ENCODE measurements at regions not wholly inside any gene's neighbourhood (a gene's known extent, or its start where the extent isn't known, plus 50 kb on each side); places are given as distances from the start of the nearest gene placed in this dataset.
A peak's percentile ranks its signal among the peaks of the same experiment; 100 is the strongest.

DNA sequence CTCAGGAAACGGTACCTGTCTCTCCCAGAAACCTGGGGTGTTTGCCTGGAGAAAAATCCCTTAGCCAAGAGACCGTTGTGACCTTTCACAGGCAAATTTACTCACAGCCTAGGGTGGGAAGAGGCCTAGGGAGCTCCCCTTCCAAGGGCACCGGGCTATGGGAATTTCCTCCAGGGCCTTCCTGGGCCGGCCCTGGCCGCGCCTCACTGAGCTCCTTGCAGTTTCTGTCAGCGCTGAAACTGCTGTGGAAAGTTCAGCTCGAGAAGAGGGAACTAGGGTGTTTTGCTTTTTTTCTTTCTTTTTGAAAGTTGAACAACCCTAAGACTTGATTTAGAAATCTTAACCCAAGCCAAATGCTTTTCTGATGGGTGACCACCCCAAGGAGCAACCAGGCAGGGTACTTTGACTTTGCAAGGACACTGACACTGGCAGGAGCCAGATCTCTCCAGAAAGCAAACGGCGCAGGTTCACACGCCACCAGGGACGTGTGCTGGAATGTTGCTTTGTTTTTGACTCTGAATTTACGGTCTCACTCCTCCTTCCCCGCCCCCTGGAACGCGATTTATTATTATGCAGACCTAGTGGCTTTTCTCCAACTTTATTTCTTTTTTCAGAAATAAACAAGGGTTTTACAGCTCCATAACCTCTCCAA, 229.6 kb upstream of the JUN start:
- Histone ChIP-seq H3K9ac (ENCODE audit: low read length) (no peak overlapping the region), H3K4me1 (ENCODE audit: control insufficient read depth, insufficient read depth, low read length) (peaks cover 22% of the 10 kb centered on the region), H3K27me3 (ENCODE audit: control insufficient read depth, insufficient read depth, low read length) (no peaks in the 10 kb centered on the region), H3K36me3 (ENCODE audit: control insufficient read depth, insufficient read depth, low read length) (no peaks in the 10 kb centered on the region), H3K4me3 (ENCODE audit: low read length) (peak overlapping the region; percentile 30), H3K27ac (ENCODE audit: low read depth, low read length) (peak overlapping the region; percentile 86)

GRCh38 chr1:59013928-59014279, 230.1 kb upstream of the JUN start:
- peak overlapping the region; percentile 86 for H3K27ac ChIP-seq (ENCODE audit: low read depth, low read length)
- peaks cover 22% of the 10 kb centered on the region for H3K4me1 ChIP-seq (ENCODE audit: control insufficient read depth, insufficient read depth, low read length)
- no peaks in the 10 kb centered on the region for H3K27me3 ChIP-seq (ENCODE audit: control insufficient read depth, insufficient read depth, low read length)
- H3K9ac ChIP-seq (ENCODE audit: low read length): no peak overlapping the region
- peak overlapping the region; percentile 30 for H3K4me3 ChIP-seq (ENCODE audit: low read length)
- H3K36me3 ChIP-seq (ENCODE audit: control insufficient read depth, insufficient read depth, low read length): no peaks in the 10 kb centered on the region

DNA sequence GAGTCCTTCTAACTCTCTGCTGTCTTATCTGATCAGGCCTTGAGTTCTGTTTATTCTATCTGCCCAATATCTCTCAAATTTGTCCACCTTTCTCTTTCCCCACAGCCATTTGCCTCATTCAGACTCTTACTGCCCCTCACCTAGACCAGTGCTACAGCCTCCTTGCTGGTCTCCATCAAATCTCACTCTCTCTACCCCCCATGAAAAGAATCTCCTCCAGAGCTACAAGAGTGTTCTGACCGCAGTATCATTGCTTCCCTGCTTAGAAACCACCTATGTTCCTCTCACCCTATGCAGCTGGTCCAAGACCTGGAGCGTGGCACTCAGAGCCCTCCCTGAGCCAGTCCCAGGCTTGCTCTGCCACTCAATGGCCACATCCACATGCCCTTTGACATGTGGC, 231.0 kb upstream of the JUN start:
- Histone ChIP-seq H3K9ac (ENCODE audit: low read length) (no peak overlapping the region), H3K4me1 (ENCODE audit: control insufficient read depth, insufficient read depth, low read length) (peaks cover 26% of the 10 kb centered on the region), H3K27me3 (ENCODE audit: control insufficient read depth, insufficient read depth, low read length) (no peaks in the 10 kb centered on the region), H3K27ac (ENCODE audit: low read depth, low read length) (no peak overlapping the region), H3K4me3 (ENCODE audit: low read length) (no peak overlapping the region), H3K36me3 (ENCODE audit: control insufficient read depth, insufficient read depth, low read length) (no peaks in the 10 kb centered on the region)

DNA sequence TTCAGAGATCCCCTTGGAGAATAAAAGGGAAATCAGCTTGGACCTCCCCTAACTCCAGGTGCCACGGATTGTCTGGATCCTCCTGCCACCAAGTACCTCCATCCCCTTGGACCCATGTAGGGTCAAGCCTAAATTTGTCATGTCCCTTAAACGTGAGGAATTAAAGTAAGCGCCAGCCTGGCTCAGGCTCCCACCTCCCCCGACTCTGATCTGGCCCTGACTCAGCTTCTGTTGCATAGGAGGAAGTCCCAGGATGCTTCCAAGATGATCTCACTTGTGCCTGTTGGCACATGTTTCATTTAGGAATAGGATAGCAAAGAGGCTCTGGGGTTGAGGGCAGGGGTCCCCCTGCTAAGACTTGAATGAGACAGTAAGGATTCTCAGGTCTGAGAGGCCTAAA, 231.9 kb upstream of the JUN start:
- Histone ChIP-seq H3K4me3 (ENCODE audit: low read length) (no peak overlapping the region), H3K27me3 (ENCODE audit: control insufficient read depth, insufficient read depth, low read length) (no peaks in the 10 kb centered on the region), H3K27ac (ENCODE audit: low read depth, low read length) (no peak overlapping the region), H3K4me1 (ENCODE audit: control insufficient read depth, insufficient read depth, low read length) (peaks cover 32% of the 10 kb centered on the region), H3K9ac (ENCODE audit: low read length) (no peak overlapping the region), H3K36me3 (ENCODE audit: control insufficient read depth, insufficient read depth, low read length) (no peaks in the 10 kb centered on the region)

DNA sequence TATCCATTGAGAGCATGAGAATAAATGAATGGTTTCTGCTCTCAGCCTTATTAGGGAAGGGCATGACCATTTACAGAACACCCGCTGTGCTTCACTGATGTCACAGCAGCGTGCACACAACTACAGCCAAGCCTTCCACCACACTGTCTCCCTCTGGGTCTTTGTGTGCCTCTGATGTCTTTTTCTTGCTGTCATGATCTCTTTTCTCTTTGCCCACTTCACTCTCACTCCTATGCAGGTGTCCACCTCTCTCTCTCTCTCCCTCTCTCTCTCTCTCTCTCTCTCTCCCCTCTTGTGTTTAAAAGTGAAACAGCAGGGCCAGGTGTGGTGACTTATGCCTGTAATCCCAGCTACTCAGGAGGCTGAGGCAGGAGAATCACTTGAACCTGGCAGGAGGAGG, 232.5 kb upstream of the JUN start:
- H3K27me3 ChIP-seq (ENCODE audit: control insufficient read depth, insufficient read depth, low read length): no peaks in the 10 kb centered on the region
- H3K4me3 ChIP-seq (ENCODE audit: low read length): no peak overlapping the region
- H3K27ac ChIP-seq (ENCODE audit: low read depth, low read length): no peak overlapping the region
- H3K36me3 ChIP-seq (ENCODE audit: control insufficient read depth, insufficient read depth, low read length): no peaks in the 10 kb centered on the region
- no peak overlapping the region for H3K9ac ChIP-seq (ENCODE audit: low read length)
- peaks cover 32% of the 10 kb centered on the region for H3K4me1 ChIP-seq (ENCODE audit: control insufficient read depth, insufficient read depth, low read length)

DNA sequence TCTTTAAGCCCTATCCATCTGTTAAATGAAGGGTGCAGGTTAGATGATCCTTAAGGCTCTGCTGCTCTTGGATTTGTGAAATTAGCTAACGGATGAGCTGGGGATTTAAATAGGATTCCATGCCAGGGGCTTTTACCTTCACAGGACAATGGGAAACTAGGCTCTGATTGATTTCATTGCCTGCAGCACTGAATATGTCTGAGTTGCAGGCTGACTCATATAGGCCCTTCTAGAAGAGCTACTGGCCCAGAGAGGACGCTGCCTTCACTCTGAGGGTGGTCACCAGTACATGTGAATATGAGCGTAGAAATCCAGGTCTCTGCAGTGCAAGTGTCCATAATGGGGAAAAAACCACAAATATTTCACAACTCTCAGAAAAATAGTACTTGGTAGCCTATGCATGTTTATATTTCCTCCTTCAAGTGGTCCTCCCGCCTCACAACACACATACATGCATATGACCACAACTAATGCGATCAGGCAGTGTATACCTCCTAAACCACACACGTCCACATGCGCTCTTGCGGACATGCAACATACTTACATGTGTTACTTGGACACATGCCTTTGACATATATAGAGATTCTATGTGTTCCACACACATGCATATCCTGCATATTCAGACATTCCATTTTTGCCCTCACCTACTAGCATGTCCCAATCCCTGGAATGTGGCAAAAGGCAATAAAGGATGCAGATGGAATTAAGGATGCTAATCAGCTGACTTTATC, 233.8 kb upstream of the JUN start:
- Histone ChIP-seq H3K4me3 (ENCODE audit: low read length) (no peak overlapping the region), H3K36me3 (ENCODE audit: control insufficient read depth, insufficient read depth, low read length) (no peaks in the 10 kb centered on the region), H3K27me3 (ENCODE audit: control insufficient read depth, insufficient read depth, low read length) (no peaks in the 10 kb centered on the region), H3K9ac (ENCODE audit: low read length) (no peak overlapping the region), H3K4me1 (ENCODE audit: control insufficient read depth, insufficient read depth, low read length) (peaks cover 29% of the 10 kb centered on the region), H3K27ac (ENCODE audit: low read depth, low read length) (no peak overlapping the region)

GRCh38 chr1:59018446-59018845, 234.6 kb upstream of the JUN start:
- Histone ChIP-seq H3K4me1 (ENCODE audit: control insufficient read depth, insufficient read depth, low read length) (peaks cover 22% of the 10 kb centered on the region), H3K27ac (ENCODE audit: low read depth, low read length) (no peak overlapping the region), H3K9ac (ENCODE audit: low read length) (no peak overlapping the region), H3K36me3 (ENCODE audit: control insufficient read depth, insufficient read depth, low read length) (no peaks in the 10 kb centered on the region), H3K4me3 (ENCODE audit: low read length) (no peak overlapping the region), H3K27me3 (ENCODE audit: control insufficient read depth, insufficient read depth, low read length) (no peaks in the 10 kb centered on the region)

- Histone ChIP-seq H3K36me3 (ENCODE audit: control insufficient read depth, insufficient read depth, low read length) (no peaks in the 10 kb centered on the region), H3K27ac (ENCODE audit: low read depth, low read length) (no peak overlapping the region), H3K4me1 (ENCODE audit: control insufficient read depth, insufficient read depth, low read length) (peaks cover 18% of the 10 kb centered on the region), H3K4me3 (ENCODE audit: low read length) (no peak overlapping the region), H3K9ac (ENCODE audit: low read length) (no peak overlapping the region), H3K27me3 (ENCODE audit: control insufficient read depth, insufficient read depth, low read length) (no peaks in the 10 kb centered on the region)
Observed at GRCh38 chr1:59018860-59019259, 235.0 kb upstream of the JUN start.

DNA sequence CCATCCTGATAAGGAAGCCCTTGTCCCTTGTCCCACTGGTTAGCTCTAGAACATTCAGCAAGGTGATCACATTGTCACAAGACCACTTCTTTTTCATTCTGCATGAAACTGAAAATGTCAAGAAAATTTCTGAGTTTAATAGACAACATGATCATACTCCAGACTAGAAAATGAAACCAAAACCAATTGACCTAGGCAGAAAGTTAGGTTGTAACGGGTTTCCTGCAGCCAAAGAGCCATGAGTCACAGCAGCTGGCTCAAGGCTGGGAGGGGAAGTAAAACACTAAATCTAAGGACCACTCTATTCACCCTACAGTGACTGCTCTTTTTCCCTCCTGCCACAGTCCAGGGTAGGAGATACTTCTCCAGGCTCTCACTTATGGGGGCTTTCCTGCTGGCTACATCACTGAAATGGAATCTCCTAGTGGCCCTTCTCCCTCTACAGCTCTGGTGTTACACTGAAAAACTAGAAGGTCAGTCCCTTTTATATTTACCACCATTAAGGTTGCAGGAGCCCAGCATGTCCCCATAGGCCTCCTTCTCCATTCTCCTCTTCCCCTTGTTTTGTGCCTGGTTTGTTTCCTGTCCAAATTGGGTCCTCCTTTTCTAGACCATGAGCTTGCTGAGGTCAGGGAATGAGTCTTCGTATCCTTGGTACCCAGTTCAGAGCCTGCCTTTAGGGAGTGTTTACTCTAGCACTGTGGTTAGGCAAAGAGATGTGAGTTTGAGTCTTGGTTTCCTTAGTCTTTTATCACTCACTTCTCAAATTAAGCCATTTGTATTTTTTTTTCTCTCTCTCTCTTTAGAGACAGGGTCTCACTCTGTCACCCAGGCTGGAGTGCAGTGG, 236.5 kb upstream of the JUN start:
- peak overlapping the region; percentile 73 for H3K27ac ChIP-seq (ENCODE audit: low read depth, low read length)
- H3K4me3 ChIP-seq (ENCODE audit: low read length): peak overlapping the region; percentile 58
- H3K4me1 ChIP-seq (ENCODE audit: control insufficient read depth, insufficient read depth, low read length): peaks cover 10% of the 10 kb centered on the region
- H3K9ac ChIP-seq (ENCODE audit: low read length): no peak overlapping the region
- H3K27me3 ChIP-seq (ENCODE audit: control insufficient read depth, insufficient read depth, low read length): no peaks in the 10 kb centered on the region
- no peaks in the 10 kb centered on the region for H3K36me3 ChIP-seq (ENCODE audit: control insufficient read depth, insufficient read depth, low read length)

DNA sequence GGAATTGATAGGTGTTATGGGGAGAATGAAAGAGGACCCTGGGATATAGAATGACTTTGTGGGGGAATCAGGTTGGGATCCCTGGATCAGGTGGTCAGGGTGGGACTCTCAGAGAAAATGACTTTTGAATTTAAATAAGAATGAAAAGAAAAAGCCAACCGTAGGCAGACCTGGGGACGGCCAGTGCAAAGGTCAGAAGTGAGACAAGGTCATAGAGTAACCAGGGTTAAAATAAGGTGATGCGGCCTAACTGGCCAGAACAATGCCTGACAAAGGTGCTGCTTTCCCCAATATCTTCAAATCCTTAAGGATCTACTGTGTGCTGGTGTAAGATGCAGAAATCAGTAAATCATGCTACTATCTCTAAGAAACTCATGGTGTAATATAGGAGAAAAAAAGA, 238.4 kb upstream of the JUN start:
- H3K27me3 ChIP-seq (ENCODE audit: control insufficient read depth, insufficient read depth, low read length): no peaks in the 10 kb centered on the region
- H3K4me1 ChIP-seq (ENCODE audit: control insufficient read depth, insufficient read depth, low read length): peaks cover 10% of the 10 kb centered on the region
- no peak overlapping the region for H3K4me3 ChIP-seq (ENCODE audit: low read length)
- no peak overlapping the region for H3K27ac ChIP-seq (ENCODE audit: low read depth, low read length)
- no peak overlapping the region for H3K9ac ChIP-seq (ENCODE audit: low read length)
- no peaks in the 10 kb centered on the region for H3K36me3 ChIP-seq (ENCODE audit: control insufficient read depth, insufficient read depth, low read length)

- Histone ChIP-seq H3K9ac (ENCODE audit: low read length) (no peak overlapping the region), H3K4me3 (ENCODE audit: low read length) (no peak overlapping the region), H3K27ac (ENCODE audit: low read depth, low read length) (no peak overlapping the region), H3K36me3 (ENCODE audit: control insufficient read depth, insufficient read depth, low read length) (no peaks in the 10 kb centered on the region), H3K27me3 (ENCODE audit: control insufficient read depth, insufficient read depth, low read length) (no peaks in the 10 kb centered on the region), H3K4me1 (ENCODE audit: control insufficient read depth, insufficient read depth, low read length) (peaks cover 10% of the 10 kb centered on the region)
Observed at GRCh38 chr1:59022799-59023198, 239.0 kb upstream of the JUN start.

GRCh38 chr1:59025201-59025600, 241.4 kb upstream of the JUN start:
- no peak overlapping the region for H3K9ac ChIP-seq (ENCODE audit: low read length)
- no peak overlapping the region for H3K27ac ChIP-seq (ENCODE audit: low read depth, low read length)

More at GRCh38 chr1:59025201-59025600, 241.4 kb upstream of the JUN start:
- H3K4me3 ChIP-seq (ENCODE audit: low read length): no peak overlapping the region
- peaks cover 4% of the 10 kb centered on the region for H3K4me1 ChIP-seq (ENCODE audit: control insufficient read depth, insufficient read depth, low read length)
- no peaks in the 10 kb centered on the region for H3K36me3 ChIP-seq (ENCODE audit: control insufficient read depth, insufficient read depth, low read length)
- H3K27me3 ChIP-seq (ENCODE audit: control insufficient read depth, insufficient read depth, low read length): no peaks in the 10 kb centered on the region
